Prostate gland (tissue), 2 donors: ENCODE measurements at regions not wholly inside any gene's neighbourhood (a gene's known extent, or its start where the extent isn't known, plus 50 kb on each side); places are given as distances from the start of the nearest gene placed in this dataset.
A peak's percentile ranks its signal among the peaks of the same experiment; 100 is the strongest.

ENCODE experiments used
- DNase-seq: peaks from one replicate; pipeline ENCODE4 v3.0.0-alpha.2; 2019; ENCODE audit warnings: low spot score
- H3K27ac ChIP-seq, 2 donors: fragments of 200-600 bp; sonication (generic); 2 replicates each; pipeline ENCODE4 v1.5.1; 2017 to 2019
- H3K27me3 ChIP-seq: fragments of 200-600 bp; sonication (generic); replicated peaks from 2 replicates; pipeline ENCODE4 v1.5.1; 2019; ENCODE audit not compliant: insufficient read depth
- H3K36me3 ChIP-seq, 2 donors: fragments of 200-600 bp; sonication (generic); 1 replicate in 1 of 2; 2 replicates in 1 of 2; pipeline versions ENCODE4 v1.5.1 to v1.8.1; 2017 to 2019
- H3K4me1 ChIP-seq: fragments of 200-600 bp; sonication (generic); replicated peaks from 2 replicates; pipeline ENCODE4 v1.5.1; 2019
- H3K4me3 ChIP-seq, 2 donors: fragments of 200-600 bp; sonication (generic); 2 replicates each; pipeline ENCODE4 v1.5.1; 2017 to 2019
- H3K9me3 ChIP-seq: fragments of 200-600 bp; sonication (generic); 2 replicates; pipeline ENCODE4 v1.5.1; 2017
- POLR2A ChIP-seq: fragments of 450-650 bp; IDR thresholded peaks from one replicate; pipeline ENCODE4 v1.6.1; 2016; ENCODE audit warnings: antibody characterized with exemption, mild to moderate bottlenecking
- POLR2AphosphoS5 ChIP-seq: sonication (generic); formaldehyde crosslinking; IDR thresholded peaks from one replicate; pipeline ENCODE4 v1.6.1; 2017; ENCODE audit warnings: antibody characterized with exemption
- WGBS: methylation state at CpG from one replicate; pipeline ENCODE4 v1.1.5; 2018; 5-methylcytosine and 5-hydroxymethylcytosine counted together
- intact Hi-C: fragments of 100-400 bp; cut with DNase I; formaldehyde crosslinking; loops from one replicate; pipeline ENCODE4 v1.14.2; 2022
- TF ChIP-seq, protein P1 (sequence below), 4 experiments: fragments of 200-600 bp in 2 of 4; fragments of 450-650 bp in 2 of 4; sonication (generic) in 2 of 4; IDR thresholded peaks; 1 replicate in 3 of 4; 2 replicates in 1 of 4; pipeline ENCODE4 v1.5.1; 2016 to 2019; ENCODE audit warnings: antibody characterized with exemption in 4 of 4, mild to moderate bottlenecking in 2 of 4, moderate library complexity in 2 of 4

DNA sequence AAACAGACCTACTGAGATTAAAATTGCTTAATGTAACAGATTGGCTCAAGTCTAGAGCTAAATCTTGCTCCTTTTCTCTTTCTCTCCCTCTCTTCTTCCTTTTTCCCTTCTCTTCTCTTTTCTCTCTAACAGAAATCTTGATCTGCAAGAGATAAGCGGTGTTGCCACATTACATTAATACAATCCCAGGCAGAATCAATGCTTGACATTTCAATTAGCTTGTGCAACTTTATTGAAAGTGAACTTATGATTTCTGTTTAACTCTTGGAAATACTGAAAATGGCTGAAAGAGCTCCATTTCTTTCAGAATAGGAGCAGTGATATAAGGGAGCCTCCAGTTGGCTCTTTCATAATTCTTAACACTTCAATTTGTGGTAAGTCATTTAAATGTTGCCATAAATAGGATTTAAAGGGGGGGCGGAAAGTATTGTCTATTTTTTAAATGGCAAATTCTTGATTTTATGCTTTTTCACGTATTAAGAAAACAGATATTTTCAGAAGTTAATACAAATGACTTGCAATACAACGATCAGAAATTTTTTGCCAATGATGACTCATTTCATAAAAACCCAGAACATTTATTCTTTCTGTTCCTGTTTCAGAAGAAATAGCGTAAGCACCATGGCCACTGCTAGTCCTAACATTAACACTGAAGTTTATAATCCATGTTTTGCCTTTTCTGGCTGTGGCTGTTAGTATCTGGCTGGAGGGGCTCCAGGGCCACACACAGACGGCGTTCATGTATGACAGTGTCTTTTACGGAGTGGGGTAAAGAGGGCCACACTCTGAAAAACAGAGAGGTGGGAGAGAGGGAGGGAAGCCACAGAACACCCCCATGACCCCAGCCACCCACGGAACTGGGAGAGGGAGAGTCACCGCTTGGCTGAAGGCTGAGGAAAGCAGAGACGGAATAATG is 115.7 kb upstream of the FAT1 start:
- intact Hi-C loops, result no loop called here
- Histone ChIP-seq H3K4me1 (no peaks in the 10 kb centered on the region), H3K36me3 (no peaks in the 10 kb centered on the region), H3K9me3 (no peaks in the 10 kb centered on the region), H3K27ac (no peak overlapping the region), H3K27me3 (no peaks in the 10 kb centered on the region), H3K4me3 (no peak overlapping the region)
- WGBS, result 61% methylated on average over 11 of the region's 11 CpGs
- TF ChIP-seq POLR2AphosphoS5, result no peak
- TF ChIP-seq POLR2A, result no peak
- TF ChIP-seq, protein P1, sequence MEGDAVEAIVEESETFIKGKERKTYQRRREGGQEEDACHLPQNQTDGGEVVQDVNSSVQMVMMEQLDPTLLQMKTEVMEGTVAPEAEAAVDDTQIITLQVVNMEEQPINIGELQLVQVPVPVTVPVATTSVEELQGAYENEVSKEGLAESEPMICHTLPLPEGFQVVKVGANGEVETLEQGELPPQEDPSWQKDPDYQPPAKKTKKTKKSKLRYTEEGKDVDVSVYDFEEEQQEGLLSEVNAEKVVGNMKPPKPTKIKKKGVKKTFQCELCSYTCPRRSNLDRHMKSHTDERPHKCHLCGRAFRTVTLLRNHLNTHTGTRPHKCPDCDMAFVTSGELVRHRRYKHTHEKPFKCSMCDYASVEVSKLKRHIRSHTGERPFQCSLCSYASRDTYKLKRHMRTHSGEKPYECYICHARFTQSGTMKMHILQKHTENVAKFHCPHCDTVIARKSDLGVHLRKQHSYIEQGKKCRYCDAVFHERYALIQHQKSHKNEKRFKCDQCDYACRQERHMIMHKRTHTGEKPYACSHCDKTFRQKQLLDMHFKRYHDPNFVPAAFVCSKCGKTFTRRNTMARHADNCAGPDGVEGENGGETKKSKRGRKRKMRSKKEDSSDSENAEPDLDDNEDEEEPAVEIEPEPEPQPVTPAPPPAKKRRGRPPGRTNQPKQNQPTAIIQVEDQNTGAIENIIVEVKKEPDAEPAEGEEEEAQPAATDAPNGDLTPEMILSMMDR (IDR thresholded peaks at IDR 0.05), result no peak
- DNase-seq, result no peak

GRCh38 chr4:186840222-186840701 is 116.6 kb upstream of the FAT1 start:
- DNase-seq, result no peak
- no peaks in the 10 kb centered on the region for H3K27me3 ChIP-seq
- TF ChIP-seq, protein P1 (IDR thresholded peaks at IDR 0.05), result no peak
- TF ChIP-seq POLR2A (no peak), POLR2AphosphoS5 (no peak)
- intact Hi-C loops, result no loop called here
- no peak overlapping the region for H3K27ac ChIP-seq
- no peaks in the 10 kb centered on the region for H3K4me1 ChIP-seq
- H3K4me3 ChIP-seq, result no peak overlapping the region
- 76% methylated on average over 7 of the region's 7 CpGs for WGBS
- no peaks in the 10 kb centered on the region for H3K36me3 ChIP-seq
- H3K9me3 ChIP-seq, result no peaks in the 10 kb centered on the region

DNA sequence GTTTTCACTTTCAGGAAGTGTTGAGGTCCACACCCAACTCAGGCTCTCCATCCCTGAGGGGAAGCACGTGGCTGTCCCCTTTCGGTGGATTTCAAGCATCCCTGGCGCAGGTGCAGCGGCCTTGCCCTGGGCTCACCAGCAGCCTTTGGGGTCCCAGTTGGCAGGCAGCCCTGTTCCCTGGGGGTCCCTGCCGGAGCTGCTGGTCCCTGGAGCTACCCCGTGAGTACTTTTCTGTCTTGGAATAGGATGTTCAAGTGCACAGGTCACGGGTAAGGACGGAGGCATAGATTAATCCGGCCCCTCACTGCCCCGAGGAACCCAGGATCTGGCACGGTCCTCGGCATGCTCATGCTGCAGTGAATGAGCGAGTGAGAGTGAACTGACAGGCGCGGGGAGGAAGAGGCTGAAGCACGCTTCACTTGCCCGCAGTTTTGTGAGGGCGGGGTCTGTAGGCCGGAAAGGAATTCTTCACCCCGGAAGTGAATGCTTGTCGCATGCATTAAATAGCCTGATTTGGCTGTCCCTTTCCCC is 117.2 kb upstream of the FAT1 start:
- intact Hi-C loops, result no loop called here
- no peaks in the 10 kb centered on the region for H3K36me3 ChIP-seq
- no peak overlapping the region for H3K4me3 ChIP-seq
- WGBS, result 82% methylated on average over 21 of the region's 21 CpGs
- no peak for DNase-seq
- H3K4me1 ChIP-seq, result no peaks in the 10 kb centered on the region
- TF ChIP-seq POLR2AphosphoS5 (no peak), POLR2A (no peak)
- TF ChIP-seq, protein P1 (IDR thresholded peaks at IDR 0.05), result no peak
- H3K27me3 ChIP-seq, result no peaks in the 10 kb centered on the region
- H3K9me3 ChIP-seq, result no peaks in the 10 kb centered on the region
- no peak overlapping the region for H3K27ac ChIP-seq

- no peak overlapping the region for H3K4me3 ChIP-seq
- intact Hi-C loops, result no loop called here
- no peaks in the 10 kb centered on the region for H3K4me1 ChIP-seq
- 14% methylated on average over 8 of the region's 8 CpGs for WGBS
- H3K27ac ChIP-seq, result peak overlapping the region; percentile 46 to 49
- TF ChIP-seq POLR2A (no peak), POLR2AphosphoS5 (no peak)
- TF ChIP-seq, protein P1 (IDR thresholded peaks at IDR 0.05), result no peak
- H3K36me3 ChIP-seq, result no peaks in the 10 kb centered on the region
- no peaks in the 10 kb centered on the region for H3K27me3 ChIP-seq
- no peaks in the 10 kb centered on the region for H3K9me3 ChIP-seq
- peak; percentile 17 for DNase-seq
Measured at GRCh38 chr4:186844059-186844681, 120.5 kb upstream of the FAT1 start.
